GM18499 (cell line): ENCODE measurements at regions not wholly inside any gene's neighbourhood (a gene's known extent, or its start where the extent isn't known, plus 50 kb on each side); places are given as distances from the start of the nearest gene placed in this dataset.
"Not testable (repeated sequence)": the region's sequence is repeated elsewhere in the genome, so short reads cannot be mapped to it uniquely, and the experiment has no call there.

Experiments used
- ATAC-seq: cut with Tn5 transposase; IDR thresholded peaks from one replicate; pipeline ENCODE4 v1.9.1; 2021; ENCODE audit warnings: moderate number of reproducible peaks; ENCODE audit not compliant: insufficient read depth, unreplicated experiment

- ATAC-seq, result no peak
Measured at GRCh38 chr10:32217216-32217615, 129.7 kb downstream of the EPC1 start.

DNA sequence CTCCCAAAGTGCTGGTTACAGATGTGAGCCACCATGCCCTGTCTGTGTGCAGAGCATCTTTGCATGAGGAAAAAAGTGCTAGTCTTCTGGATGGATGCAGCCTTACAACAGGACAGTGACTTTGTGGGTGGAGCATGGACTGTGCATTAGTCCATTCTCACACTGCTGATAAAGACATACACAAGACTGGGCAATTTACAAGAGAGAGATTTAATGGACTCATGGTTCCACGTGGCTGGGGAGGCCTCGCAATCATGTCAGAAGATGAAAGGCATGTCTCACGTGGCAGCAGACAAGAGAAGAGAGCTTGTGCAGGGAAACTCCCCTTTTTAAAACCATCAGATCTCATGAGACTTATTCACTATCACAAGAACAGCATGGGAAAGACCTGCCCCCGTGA lies 133.1 kb downstream of the EPC1 start:
- ATAC-seq, result not testable (repeated sequence)

- no peak for ATAC-seq
Measured at GRCh38 chr10:32211046-32211363, 136.0 kb downstream of the EPC1 start.

GRCh38 chr10:32210306-32211045 lies 136.5 kb downstream of the EPC1 start:
- ATAC-seq, result no peak

DNA sequence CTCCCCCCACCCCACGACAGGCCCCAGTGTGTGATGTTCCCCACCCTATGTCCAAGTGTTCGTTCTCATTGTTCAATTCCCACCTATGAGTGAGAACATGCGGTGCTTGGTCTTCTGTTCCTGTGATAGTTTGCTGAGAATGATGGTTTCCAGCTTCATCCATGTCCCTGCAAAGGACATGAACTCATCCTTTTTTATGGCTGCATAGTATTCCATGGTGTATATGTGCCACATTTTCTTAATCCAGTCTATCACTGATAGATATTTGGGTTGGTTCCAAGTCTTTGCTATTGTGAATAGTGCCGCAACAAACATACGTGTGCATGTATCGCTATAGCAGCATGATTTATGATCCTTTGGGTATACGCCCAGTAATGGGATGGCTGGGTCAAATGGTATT lies 139.0 kb downstream of the EPC1 start:
- not testable (repeated sequence) for ATAC-seq

- no peak for ATAC-seq
Measured at GRCh38 chr10:32207544-32207943, 139.4 kb downstream of the EPC1 start.

DNA sequence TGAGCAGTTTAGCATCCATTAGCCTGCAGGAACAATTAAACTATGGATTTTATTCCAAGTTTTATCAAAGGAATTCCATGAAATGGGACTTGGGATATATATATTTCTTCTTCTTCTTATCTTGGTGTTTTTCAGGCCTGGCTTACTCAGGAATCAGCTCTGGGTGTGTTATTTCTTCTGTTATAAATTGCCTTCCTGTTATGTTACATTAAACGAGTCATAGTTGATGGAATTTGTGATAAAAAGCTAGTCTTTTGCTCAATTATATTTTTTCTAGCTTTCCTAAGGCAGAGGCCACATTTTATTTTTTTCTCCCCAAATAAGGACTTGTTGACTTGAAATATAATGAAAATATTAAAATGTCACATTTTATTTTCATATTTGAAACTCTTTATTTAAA lies 141.3 kb downstream of the EPC1 start:
- no peak for ATAC-seq

- no peak for ATAC-seq
Measured at GRCh38 chr10:32204606-32205005, 142.4 kb downstream of the EPC1 start.

DNA sequence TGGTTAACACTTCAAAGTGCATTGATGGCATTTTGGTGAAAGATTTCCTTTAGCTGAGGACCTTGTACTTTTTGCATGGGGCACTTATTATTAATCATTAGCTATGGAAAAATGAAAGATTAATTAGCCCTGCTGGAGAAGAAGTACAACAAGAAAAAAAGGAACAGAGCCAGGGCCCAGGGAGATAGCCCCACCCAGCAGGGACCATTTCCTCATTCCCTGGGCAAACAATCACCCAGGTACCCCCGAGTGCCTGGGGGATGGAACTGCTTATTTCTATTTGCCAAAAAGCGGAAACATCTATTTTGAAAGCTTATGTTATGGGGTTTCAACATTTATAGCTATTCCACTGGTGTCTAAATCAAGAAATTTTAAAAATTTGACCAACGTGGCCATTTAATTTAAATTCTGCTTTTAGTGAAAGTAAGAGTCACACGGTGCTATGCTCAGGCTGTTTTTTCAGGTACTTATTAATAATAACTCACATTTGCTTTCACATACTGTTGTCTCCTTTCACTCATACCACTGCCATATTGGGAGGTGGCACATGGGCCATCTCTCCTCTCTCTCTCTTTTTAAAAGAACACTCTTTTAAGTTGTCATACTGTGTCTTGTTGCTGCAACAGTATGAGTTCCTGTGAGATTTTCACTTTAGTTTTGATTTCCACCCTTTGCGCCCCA lies 143.6 kb upstream of the KIF5B start:
- ATAC-seq, result no peak

- ATAC-seq, result no peak
Measured at GRCh38 chr10:32197423-32197822, 141.2 kb upstream of the KIF5B start.

- ATAC-seq, result peak; percentile 81
Measured at GRCh38 chr10:32190890-32191491, 134.8 kb upstream of the KIF5B start.

DNA sequence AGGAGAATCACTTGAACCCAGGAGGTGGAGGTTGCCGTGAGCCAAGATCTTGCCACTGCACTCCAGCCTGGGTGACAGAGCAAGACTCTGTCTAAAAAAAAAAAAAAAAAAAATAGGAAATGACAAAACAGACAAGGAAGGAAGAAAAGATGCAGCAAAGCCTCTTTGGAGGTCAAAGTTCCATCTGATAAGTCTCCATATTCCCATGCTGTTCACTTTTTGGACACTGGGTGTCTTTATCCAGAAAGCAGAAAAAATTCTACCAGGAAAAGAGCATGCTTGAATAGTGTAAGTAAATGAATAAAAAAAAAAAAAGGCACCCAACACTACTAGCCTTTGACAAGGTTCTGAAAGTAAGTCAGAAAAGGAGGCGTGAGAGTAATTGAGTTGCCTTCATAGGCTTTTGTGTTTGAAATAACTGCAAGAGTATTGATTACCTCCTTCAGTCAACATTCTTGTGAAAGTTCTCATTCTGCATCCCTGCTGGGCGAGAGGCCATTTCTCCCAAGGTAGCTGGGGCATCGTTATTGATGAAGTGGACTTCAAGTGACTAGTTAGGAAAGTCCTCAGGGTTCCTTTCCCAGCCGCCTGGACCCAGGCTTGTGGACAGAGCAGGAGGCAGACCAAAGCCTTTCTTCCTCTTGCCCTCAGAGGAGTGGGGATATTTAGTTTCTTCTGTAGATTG lies 133.3 kb upstream of the KIF5B start:
- ATAC-seq, result no peak

DNA sequence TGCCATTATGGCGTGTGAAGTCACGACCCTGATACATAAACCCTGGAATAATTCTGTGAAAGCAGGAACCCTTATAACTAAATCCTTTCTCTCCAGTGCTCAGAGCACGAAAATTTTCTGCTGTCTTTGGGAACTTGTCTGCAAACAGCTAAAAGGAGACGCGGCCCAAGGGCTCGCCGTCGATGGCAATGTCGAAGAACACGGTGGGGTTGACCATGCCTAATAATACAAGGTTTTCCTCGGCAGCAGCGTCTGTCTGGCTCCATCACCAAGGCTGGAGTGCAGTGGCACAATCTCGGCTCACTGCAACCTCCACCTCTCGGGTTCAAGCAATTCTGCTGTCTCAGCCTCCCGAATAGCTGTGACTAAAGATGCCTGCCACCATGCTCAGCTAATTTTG lies 132.4 kb upstream of the KIF5B start:
- ATAC-seq, result not testable (repeated sequence)

DNA sequence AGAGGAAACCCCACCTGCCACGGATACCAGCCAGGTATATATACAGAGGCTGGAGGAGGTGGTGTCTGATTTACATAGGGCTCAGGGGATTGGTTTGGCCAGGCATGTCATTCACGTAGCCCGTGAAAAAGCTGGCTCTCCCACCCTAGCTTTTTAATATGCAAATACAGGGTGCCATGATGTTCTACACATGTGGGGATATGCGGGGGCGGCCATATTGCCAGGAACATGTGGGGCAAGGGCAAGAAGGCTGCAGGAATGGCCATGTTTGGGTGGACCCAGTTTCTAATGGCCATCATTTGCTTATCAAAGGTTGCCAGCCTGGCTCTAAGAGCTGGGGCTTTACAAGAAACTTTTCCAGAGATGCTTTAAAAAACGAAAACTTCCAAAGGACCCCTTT lies 131.5 kb upstream of the KIF5B start:
- no peak for ATAC-seq

- ATAC-seq, result not testable (repeated sequence)
Measured at GRCh38 chr10:32183652-32184051, 127.4 kb upstream of the KIF5B start.

GRCh38 chr10:32182476-32182875 lies 126.3 kb upstream of the KIF5B start:
- ATAC-seq, result no peak

GRCh38 chr10:32180390-32181280 lies 124.4 kb upstream of the KIF5B start:
- ATAC-seq, result no peak

DNA sequence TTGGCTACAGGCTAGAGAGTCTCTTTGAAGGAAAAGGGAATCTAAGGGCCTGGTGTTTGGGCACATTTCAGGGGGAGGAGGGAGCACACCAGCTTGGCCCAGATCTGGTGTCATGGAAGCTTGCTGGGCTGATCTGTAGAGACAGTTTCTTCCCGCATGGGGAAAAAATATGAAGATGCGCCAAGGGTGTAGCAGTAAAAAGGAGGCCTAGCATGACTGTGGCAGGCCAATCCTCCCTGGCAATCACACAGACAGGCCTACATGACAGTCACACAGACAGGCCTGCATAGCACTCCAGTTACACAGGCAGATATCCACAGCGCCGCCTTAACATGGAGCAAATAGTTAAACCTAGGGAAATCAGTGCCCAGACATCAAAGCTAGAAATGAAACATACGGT lies 123.6 kb upstream of the KIF5B start:
- no peak for ATAC-seq

GRCh38 chr10:32177594-32177993 lies 121.4 kb upstream of the KIF5B start:
- not testable (repeated sequence) for ATAC-seq

GRCh38 chr10:32175629-32176028 lies 119.4 kb upstream of the KIF5B start:
- ATAC-seq, result no peak
